NCI-H1105 treated with DMSO at 0.1 percent for 48 hours (cell line): ENCODE measurements at regions not wholly inside any gene's neighbourhood (a gene's known extent, or its start where the extent isn't known, plus 50 kb on each side); places are given as distances from the start of the nearest gene placed in this dataset.

Experiments used
- DNase-seq: peaks from one replicate; lab custom pipeline; 2025; lab: John Stamatoyannopoulos, UW

- no peak for DNase-seq
These were observed 81.9 kb upstream of the TNS3 start for GRCh38 chr7:47663851-47664250.

DNA sequence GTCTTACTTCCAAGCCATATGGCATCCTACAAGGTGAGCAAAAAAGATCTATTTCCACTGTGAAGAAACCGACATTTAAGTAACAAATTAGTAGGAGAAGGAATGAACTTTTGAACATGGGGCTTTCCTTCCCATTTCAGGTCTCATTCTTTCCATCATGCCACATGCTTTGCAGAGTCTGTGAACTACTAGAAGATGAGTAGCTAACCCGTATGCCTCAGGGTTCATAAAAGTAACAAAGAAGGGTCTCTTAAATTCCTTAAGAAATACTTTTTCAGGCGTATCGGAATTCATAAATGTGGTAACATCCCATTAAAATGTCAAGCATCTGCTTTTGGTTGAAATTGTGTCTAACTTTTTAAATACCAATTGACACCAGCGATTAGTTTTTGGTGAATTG lies 81.3 kb upstream of the TNS3 start:
- no peak for DNase-seq

- DNase-seq: no peak
These were observed 79.3 kb upstream of the TNS3 start for GRCh38 chr7:47661051-47661714.

GRCh38 chr7:47659664-47660462 lies 78.0 kb upstream of the TNS3 start:
- no peak for DNase-seq

GRCh38 chr7:47658886-47659635 lies 77.2 kb upstream of the TNS3 start:
- DNase-seq: no peak

DNA sequence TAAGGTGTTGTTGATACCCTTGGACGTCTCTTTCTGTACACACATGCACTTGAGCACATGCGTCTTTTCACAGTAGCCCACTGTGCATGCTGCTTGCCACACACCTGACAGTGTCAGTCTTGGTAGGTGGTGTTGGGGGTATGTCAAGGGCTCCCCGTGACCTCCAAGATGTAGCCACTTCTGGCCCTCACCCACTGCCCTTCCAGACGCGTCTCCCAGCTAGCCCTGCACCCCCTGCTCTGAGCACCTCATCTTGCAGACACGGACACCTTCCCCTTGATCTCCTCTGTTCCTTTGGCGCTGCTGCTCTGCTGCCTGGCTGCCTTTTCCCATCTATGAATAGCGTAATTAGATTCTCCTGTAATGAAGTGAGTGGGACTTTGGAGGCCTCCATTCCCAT lies 75.2 kb upstream of the TNS3 start:
- DNase-seq: no peak

DNA sequence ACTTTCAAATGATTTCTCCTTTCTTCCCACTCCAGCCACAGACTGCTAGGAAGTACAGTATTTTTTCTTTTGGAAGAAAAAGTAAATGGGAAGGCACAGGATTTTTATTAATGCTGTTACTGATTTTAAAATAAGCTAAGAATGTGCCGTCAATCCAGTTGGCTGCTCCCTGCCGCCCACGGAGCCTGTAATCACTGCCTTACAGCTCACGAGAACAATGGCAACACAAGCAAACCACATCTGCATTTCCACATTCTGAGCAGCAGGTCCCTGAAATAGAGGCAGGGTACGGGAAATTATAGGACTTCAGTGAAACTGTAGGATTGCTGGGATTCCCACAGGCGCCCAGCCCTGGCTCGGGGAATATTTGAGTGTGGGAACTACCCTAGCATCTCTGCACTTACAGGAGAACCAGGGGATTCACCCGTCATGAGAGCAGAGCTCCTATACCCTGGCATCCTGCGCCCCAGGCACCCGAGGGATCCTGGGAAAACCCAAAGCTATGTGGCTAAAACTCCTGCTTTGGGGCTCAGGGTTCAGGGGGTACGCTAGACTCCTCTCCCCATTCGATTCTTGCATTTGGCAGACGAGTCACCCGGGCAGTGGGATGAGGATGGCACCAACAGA lies 72.9 kb upstream of the TNS3 start:
- DNase-seq: no peak

DNA sequence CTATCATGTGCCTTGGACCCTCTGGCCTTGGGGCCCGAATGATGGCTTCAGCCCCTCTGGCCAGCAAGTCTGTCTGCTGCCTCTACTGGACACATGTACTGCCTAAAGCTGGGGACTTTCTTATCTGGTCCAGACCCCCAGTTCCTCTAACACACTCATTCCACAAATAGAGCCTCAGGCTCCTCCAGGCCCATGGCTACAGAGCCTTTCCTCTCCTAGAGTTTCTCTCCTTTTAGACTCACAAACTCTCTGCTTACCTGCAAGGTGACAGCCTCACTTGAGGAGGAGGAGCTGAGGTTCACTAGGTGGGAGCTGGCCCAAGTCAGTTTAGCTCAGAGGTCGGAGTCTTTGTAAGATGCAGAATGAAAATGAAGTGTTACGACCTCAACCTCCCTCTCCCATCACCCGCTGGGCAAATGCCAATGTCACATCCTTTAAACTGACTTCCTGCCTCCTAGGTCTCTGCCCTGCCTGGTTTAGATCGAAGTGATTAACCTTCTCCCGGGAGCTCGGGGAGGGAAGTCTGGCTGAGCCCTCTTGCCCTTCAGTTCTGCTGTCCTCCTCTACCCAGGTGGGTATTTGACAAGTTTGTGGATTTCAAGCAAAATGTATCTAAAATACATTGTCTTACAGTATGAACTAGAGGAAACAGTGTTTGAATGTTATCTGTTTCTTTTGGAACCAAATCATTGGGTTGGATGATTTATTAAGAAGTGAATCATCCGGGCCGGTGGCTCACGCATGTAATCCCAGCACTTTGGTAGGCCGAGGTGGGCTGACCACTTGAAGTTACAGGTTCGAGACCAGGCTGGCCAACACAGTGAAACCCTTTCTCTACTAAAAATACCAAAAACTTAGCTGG lies 71.9 kb upstream of the TNS3 start:
- DNase-seq: no peak

DNA sequence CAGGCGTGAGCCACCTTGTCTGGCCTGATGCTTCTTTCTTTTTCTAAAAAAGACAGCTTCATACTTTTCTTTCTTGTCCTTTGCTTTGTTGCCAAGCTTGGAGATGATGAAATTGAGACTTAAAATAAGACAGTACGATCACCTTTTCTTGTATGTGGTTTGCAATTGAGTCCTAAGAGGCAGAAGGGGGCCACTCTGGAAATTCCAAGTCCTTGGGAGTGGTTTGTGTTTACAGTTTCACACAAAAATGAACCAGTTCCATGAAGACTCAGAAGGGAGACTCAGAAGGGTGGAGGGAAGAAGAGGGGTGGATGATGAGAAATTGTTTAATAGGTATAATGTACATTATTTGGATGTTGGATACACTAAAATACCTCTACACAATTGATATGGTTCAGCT lies 70.7 kb upstream of the TNS3 start:
- no peak for DNase-seq

DNA sequence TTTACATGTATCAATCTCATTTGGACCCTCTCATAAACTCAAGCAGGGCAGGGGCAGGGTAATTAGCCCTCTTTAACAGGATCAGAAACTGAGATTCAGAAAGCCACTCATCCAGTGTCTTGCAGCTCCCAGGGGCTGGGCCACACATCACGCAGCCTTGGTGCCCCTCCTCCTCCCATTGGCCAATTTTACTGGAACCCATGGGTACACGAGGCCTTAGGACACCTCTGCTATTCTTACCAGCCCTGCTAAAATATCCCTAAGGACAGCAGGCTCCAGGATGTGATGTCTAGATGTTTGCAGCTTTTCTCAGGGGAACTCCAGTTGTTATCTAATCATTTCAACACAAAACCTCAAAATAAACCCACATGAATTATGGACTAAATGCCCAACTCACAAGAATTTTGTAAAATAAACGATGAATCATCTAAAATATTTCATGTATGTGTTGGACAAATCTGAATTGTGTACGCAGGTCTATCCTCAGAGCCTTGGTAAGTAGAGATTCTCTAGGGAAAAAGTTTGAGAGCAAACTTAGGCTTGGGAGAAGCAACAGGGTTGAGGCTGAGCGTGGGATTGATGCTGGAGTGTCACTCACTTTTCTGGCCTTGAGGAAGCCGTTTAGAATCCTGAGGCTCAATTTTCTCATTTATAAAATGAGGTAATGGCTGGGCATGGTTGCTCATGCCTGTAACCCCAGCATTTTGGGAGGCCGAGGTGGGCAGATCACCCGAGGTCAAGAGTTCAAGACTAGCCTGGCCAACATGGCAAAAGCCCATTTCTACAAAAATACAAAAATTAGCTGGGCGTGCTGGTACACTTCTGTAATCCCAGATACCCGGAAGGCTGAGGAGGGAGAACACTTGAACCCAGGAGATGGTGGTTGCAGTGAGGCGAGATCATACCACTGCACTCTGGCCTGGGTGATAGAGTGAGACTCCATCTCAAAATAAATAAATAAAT lies 69.7 kb upstream of the TNS3 start:
- DNase-seq: no peak

- DNase-seq: no peak
These were observed 68.0 kb upstream of the TNS3 start for GRCh38 chr7:47649919-47650318.

GRCh38 chr7:47648275-47648925 lies 66.5 kb upstream of the TNS3 start:
- no peak for DNase-seq

GRCh38 chr7:47647918-47648250 lies 66.0 kb upstream of the TNS3 start:
- DNase-seq: no peak

- DNase-seq: no peak
These were observed 65.4 kb upstream of the TNS3 start for GRCh38 chr7:47647181-47647917.

DNA sequence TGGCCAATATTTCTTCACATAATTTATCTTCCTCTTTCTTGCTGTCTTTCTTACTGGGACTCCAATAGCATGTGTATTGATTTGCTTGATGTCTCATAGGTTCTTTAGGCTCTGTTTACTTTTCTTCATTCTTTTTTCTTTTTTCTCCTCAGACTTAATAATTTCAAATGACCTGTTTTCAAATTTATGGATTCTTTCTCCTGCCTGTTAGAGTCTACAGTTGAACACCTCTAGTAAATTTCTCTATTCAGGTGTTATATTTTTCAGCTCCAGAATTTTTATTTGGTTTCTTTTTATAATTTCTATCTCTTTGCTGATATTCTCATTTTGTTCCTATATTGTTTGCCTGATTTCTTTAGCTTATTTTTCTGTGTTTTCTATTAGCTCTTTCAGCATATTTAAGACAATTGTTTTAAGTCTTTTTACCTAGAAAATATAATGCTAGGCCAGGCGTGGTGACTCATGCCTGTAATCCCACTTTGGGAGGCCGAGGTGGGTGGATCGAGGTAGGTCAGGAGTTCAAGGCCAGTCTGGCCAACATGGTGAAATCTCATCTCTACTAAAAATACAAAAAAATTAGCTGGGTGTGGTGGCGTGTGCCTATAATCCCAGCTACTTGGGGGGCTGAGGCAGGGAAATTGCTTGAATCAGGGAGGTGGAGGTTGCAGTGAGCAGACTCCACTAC lies 61.9 kb upstream of the TNS3 start:
- no peak for DNase-seq

- no peak for DNase-seq
These were observed 58.4 kb upstream of the TNS3 start for GRCh38 chr7:47640265-47640664.

DNA sequence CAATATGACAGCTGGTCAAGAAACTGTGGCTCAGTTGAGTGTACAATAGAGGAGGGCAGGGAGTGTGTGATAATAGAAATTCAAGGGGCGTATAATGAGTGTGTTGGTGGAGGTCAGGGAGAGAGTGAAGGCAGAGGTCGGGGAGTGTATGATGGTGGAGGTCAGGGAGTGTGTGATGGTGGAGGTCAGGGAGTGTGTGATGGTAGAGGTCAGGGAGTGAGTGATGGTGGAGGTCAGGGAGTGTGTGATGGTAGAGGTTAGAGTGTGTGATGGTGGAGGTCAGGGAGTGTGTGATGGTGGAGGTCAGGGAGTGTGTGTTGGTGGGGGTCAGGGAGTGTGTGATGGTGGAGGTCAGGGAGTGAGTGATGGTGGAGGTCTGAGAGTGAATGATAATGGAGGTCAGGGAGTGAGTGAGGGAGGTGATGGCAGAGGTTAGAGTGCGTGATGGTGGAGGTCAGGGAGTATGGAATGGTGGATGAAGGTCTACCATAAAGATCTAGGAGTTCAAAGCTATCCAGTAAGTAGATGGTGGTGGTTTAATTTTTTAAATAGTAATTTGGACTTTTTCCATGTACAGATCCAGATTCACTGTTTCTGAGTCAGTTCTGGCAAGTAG lies 57.7 kb upstream of the TNS3 start:
- no peak for DNase-seq

DNA sequence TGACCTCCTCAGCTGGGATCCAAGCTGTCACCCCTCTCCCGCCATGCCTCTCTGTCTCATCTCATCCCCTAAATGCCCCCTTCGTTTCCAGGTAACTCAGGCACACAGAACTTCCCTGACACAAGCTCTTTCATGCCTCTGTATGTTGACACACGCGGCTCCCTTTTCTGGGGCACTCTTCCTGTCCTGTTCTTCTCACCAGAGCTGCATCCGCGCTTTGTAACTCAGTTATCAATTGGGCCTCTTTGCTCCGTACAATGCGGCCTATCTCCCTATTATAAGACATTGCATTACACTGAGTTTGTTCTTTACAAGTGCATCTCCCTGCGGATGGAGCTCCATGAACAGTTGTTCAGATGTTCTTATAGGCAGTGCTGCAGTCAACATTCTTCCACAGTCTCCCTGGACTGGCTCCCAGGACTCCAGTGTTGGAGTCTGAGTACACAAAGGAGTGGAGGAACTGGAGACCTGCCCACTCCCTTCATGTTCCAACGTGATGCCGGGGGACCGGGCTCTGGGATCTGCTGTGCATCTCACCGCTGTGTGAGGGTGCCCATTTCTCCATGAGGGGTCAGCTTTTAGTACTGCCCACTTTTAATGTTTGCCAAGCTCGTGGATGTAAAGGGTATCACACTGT lies 56.9 kb upstream of the TNS3 start:
- no peak for DNase-seq
